Right hindlimb (tissue), 1 donor: ENCODE measurements at regions not wholly inside any gene's neighbourhood (a gene's known extent, or its start where the extent isn't known, plus 50 kb on each side); places are given as distances from the start of the nearest gene placed in this dataset.

Experiments
- DNase-seq: peaks from one replicate; pipeline ENCODE4 v3.0.0-alpha.2; 2018

DNA sequence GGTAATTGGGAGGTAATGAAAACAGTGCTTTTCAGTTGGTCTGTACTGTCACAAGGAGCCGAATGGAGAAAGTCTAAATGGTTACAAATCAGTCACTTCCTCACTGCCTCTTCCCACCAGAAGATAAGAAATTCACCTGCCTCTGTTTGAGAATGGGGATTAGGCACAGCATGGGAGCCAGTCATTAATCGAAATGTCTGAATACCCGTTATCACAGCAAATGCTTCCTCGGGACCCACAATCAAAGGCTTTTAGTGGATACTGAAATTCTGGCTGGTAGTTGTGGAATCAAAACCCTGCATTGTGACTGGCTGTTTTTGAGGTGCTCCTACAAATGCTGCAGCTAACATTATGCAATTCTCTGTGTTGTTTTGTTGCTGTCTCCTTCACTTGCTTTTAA lies 461.0 kb upstream of the MEX3C start:
- no peak for DNase-seq

DNA sequence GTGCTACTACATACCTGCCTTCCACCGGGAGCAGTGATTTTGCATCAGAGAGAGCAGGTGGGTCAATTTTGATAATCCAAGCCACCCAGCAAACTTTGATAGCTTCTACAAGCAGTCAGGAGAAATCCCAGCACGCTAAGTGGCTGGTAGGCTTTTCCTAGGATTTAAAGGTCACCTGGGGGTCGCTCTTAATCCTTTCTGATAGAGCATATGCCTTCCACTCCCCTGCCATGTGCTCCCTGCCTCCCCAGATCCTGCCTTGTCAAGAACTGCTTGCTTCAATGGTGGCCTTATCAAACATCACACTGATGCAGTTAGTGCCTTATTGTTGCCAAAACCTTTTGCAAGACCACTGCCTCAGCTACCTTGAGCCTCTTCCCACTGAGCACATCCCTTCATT lies 462.3 kb upstream of the MEX3C start:
- no peak for DNase-seq

DNA sequence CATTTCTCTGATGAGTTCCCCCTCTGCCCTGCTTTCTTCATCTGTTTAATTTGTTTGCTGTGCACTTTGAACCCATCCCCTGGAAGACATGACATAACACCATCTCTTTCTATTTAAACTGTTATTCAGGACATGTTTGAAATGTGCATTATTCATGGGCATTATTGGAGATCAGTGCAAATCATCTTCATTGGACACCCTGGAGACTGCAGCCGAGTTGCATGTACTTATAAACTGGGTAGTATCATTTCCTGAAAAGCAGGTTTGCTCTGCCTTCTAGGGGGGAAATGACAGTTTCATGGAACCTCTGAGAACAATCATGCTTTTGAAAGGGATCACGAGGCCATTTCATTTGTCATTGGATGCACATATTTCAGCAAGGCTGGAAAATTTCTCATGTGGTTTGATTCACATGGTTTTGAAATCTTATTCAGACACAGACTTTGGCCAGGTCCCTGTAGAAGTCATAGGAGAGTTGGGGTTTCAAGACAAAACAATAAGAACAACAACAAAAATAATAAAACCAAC lies 462.8 kb upstream of the MEX3C start:
- DNase-seq, result no peak

DNA sequence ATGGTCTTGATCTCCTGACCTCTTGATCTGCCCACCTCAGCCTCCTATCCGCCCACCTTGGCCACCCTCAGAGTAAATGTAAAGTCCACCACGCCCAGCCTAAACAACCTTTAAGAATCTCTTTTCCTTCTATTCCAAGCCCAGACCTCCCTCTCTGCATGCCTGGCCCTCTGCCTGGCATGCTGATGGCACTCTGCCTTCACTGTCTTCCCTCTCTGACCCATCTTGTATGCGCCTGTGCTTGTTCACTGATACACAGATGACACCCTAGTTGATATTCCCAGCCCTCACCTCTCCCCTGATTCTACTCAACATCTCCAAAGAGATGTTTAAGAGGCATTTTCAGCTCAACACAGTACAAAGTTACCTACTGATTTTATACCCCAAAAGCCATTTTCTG lies 466.8 kb upstream of the MEX3C start:
- DNase-seq, result no peak

DNA sequence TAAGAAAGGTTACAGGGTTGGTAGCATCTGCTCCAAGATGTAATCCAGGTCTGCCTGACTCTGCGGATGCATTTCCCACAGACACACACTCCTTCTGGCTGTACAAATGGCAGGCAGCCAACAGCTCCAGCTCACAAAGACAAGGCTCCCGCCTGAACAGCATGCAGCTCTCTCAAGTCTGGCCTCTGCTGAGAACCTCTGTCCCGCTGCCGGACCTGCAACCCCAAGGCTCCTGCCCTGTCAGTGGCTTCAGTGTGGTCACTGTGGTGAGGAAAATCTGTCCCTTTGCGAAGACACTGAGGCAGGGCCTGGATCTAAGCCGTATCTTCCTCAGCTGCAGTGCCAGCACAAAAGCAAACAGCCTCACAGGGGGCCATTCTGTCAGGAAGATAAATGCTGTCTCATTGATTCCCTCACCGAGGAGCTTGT lies 469.3 kb upstream of the MEX3C start:
- DNase-seq, result peak; percentile 67

DNA sequence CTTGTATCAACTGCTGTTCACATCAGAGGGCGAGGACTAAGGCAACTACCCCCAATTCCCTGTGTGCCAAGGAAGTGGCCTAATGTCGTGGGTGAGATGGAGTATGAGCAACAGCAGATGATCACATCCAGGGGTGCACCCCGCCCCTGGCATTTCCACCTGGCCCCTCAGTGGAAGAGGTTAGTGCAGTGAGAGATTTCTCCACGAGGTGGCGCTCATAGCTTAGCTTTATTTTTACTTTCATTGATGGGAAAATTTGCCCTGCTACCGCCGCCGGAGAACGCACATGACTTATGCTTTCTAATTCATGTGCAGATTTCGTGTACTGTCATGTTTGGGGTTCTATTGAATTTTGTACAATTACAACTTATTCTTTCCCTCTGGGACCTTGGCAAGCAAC lies 470.6 kb upstream of the MEX3C start:
- DNase-seq, result peak; percentile 62

DNA sequence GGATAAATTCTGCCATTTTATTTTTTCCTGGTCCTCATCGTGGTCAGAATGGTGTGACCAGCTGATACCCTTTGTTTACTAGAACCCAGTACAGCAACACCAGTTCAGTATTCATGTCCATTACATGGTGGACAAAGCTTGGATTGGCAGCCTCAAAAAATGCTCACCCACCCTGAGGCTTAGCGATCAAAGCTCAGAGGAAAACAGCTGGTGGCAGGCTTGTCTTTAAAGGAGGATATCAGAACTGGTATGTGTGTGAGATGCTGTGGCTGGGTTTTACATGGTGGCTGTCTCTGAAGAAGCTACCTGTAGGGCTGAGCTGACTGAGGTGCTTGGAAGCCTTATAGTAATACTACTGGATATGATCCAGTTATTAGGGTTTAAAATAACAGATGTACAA lies 471.1 kb upstream of the MEX3C start:
- DNase-seq, result no peak

DNA sequence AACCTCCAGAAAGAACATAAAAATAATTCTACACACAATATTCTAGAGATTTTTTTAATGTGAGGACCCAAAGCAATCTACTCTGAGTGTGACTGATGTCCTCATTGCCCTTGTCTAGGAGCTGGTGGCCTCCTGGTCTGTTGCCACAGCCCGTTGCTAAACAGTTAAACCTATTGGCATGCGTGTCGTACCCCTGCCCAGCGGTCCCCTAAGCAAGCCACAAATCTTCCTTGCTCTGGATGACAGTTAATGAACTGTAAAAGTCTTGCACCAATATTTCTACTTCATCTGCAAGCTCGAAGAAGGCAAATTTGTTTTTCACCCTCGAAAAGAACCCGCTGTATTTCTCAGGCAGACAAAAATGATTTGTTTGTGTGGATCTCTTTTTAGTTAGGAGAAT lies 489.1 kb upstream of the MEX3C start:
- no peak for DNase-seq

DNA sequence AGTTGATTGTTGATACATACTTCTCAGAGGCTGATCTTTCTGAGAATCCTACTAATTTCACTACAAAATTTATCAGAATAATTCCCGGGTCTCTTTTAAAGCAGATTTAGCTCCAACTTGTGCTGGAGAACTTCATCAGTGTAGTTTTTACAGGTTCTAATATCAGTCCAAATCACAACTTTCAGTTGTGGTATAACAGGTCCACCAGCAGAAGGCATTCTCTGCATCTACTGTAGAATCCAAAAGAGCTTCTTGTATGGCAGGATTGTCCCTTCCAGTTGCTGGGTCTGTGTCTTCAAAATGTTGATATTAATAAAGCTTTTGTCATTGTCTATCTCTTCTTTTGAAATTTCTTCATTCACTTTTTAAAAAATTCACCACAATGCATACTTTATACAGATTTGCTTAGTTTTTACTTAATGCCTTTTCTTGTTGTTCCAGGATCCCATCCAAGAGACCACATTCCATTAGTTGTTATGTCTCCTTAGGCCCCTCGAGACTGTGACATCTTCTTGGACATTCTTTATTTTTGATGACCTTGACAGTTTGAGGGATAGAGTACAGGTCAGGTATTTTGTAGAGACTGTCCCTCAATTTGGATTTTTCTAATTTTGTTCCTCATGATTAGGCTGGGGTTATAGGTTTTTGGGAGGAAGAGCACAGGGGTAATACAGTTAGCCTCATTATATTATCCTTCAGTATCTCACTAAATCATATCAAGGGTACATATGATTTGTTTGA lies 490.5 kb upstream of the MEX3C start:
- no peak for DNase-seq

DNA sequence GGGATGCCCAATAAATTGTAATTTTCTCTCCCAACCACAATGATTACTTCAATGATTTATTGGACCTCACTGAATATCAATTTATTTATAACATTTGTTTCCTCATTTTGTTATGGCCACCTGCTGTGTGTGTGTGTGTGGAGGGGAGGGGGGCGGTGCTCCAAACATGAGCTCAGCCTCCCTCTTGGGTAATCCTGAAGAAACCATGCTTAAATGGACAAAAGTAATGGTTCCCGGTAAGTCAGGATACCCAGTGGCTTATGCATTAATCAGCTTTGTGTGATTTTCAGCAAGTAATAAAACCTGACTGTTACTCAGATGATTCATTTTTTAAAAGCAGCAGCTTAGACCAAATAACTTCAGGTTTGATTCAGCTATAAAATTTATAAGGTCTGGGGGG lies 495.1 kb upstream of the MEX3C start:
- no peak for DNase-seq

DNA sequence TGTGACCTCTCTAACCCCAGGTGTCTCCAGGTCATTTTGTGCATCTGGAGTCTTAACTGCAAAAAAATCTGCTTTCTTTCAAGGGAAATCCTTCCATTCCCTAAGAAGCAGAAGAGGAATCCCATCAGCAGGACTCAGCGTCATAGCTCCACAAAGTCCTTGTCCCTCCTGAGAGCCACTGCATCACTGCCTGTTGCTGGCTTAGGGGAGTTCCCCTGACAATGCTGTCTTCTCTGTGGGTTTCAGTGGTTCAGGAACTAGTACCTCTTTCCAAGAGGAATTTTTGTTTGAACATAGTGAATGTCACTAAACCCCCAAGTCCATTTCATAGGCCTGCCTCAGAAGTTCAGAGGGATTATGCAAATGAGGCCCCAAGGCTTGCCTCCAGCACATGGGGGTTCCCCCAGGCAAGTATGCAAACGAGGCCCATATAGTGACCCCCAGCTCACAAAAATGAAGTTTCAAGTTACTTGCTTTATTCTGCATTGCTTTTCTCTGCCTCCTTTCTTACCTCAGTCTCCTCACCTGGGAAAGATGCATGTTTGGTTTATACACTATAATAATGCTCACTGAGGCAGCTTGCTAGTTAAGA lies 513.9 kb upstream of the MEX3C start:
- DNase-seq, result no peak

DNA sequence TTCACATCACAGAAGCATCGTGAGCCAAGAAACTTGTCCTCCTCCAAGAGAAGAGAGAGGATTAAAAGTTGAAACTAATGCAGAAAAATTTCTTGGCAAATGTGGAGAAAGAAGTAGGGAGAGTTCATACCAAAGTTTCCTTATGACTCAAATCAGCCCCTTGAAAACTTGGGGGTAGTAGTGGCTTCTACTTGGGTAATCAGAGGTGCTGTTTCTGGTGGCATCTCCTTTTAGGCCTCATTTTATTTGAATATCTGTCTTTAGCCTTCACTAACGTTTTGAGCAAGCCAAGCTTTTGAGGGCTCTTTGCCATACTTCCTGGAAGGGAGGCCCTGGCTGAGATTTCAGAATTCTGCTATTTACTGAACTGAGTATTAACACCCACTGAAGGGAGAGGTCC lies 515.3 kb upstream of the MEX3C start:
- no peak for DNase-seq

DNA sequence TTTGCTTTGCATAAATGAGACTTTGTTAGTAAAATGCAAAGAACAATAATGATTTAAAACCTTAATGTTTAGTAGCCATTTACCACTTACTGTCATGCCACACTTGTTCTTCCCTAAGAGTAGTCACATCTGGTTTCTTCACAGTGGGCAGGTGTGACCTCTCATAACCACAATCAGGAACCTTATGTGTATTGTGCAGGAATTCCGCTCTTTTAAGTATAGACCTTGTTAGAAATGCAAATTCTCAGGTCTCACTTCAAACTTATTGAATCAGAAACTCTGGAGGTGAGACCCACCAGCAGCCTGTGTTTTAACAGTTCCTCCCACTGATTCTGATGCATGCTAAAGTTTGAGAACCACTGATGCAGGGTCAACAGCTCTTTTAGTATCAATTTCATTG lies 518.8 kb upstream of the MEX3C start:
- DNase-seq, result no peak

DNA sequence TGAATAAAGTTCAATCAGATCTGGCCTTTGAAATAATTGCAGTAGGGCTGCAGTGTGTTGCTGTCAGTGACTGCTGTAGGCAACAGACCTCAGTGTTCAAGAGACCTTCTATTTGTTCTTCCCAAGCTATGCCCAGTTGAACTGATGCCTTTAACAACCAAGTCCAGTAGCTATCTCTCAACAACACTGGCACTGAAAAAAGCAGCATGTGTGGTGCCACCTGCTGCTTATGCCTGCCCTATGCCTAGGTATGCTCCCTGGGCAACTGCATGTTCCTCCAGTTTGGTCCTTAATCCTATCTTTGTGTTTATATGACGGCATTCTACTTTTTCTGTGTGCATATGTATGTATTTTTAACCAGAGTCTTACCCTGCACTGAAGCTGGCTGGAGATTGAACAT lies 523.9 kb upstream of the MEX3C start:
- DNase-seq, result no peak

DNA sequence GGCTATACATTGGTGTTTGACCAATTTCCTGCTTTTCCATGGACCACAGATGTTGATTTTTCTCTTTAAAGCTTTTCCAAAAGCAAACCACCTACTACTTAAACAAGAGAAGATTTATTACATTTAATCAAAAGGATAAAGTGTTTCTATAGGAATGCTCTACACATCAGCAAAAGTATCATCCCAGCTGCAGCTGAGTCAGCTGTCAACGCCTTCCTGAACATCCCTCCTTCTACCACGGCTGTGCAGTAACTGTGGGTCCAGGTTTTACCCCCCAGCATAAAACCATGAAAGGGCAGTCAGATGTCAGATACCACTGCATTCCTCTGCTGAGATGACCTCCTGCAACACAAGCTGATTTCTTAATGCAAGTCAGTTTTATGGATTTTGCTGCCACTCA lies 524.5 kb upstream of the MEX3C start:
- no peak for DNase-seq

DNA sequence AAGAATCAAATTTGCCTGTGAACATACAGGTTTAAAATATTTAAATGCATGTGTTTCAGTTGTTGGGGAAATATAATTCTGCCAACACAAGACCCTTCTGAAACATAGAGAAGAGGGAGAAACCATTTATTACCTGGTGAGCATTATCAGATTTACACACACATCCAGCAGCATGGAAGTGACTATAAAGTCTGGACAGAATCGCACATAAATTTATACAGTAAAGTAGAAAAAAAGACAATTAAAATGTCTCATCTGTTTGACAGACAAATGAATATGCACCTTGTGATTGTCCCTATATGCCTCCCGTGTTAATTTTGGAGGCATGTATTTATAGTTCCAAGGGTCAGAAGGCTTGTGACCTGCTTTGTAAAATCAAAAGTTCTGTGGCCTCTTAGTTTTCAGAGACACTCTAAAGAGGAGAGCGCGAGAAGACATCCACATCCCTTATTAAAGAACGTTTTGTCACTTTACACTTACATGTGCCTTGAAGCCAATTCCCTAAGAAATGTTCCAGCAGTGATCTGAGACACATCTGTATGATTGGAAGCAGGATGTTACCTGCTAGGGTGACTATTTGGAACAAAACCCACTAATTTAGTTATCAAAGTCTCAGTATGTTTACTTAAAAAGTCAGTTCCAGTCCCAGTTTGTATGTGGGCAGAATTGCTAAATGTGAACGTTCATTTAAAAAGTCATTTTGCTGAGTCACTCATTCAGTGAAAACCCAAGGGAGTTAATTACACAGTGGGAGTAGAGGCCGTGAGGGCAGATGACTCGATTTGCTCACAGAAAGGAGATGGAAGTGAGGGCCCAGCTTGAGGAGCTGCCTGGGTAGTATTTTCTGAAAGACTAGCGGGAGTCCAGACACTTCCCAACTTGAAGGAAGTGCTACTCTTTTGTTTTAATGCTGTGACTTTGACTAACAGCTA lies 527.6 kb upstream of the MEX3C start:
- DNase-seq, result no peak

DNA sequence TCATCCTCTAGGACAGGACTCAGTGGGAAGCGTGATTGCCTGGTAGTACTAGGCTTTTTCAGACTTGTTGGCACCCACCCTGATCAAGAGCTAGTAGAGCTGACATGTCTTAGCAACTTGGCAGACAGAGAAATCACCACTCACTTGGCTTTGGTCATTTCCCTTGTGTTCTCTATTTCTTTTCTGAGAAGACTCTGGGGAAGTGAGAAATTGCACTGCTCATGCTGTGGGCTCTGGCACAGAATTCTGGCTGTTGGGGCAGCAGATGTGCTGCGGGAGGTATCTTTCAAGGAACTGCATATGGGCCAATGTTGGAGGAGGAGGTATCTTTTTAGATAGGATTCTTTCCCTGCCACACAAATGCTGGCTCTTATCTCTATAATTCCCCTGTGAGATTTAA lies 529.1 kb upstream of the MEX3C start:
- DNase-seq, result no peak

DNA sequence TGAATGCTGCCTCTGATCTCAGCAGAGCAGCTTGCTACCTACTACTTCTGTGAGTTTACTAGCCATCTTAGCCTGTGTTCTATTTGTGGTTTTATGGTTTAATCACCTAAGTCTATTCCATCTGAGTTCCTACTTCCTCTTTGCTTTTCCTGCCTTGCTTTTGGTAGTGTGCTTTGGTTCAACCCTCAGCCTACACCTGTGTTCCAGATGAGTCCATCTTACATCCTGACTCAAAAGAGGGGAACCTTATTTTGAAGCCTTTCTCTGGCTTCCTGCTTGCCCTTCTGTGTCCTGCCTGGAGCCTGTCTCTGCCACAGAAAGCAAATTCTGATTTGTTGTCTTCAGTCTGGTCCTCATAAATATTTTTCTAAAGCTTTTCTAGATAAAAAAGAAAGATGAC lies 530.3 kb upstream of the MEX3C start:
- no peak for DNase-seq

DNA sequence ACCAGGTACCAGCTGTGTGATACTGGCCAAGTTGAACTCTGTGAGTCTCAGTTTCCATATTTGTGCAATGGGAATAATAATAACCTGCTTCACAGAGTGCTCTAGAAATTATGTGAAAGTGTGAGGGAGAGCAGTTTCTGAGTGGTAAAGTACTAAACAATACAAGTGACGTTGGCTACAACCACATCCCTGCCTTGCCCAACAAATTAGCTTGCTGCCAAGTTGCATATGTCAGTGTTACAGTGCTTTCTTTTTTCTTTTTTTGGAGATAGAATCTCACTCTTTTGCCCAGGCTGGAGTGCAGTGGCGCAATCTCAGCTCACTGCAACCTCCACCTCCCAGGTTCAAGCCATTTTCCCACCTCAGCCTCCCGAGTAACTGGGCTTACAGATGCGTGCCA lies 533.6 kb upstream of the MEX3C start:
- DNase-seq, result no peak

DNA sequence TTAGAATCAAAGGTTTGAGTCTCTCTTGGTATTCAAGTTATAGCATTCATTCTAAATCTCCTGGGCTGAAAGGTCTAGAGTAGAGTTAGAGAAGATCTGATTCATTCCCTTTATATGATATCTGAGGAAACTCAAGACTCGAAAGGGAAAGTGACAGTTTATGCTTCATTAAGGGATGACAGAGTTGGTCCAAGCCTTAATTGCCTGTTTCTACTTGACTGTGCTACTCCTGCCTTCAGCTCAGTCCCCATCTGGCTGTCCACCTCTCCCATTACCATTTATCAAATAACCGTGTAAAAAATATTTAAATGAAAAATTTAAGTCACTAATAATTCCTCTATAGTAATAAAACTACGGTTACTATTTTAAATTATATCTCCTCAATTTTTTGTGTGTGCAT lies 537.1 kb upstream of the MEX3C start:
- DNase-seq, result no peak

DNA sequence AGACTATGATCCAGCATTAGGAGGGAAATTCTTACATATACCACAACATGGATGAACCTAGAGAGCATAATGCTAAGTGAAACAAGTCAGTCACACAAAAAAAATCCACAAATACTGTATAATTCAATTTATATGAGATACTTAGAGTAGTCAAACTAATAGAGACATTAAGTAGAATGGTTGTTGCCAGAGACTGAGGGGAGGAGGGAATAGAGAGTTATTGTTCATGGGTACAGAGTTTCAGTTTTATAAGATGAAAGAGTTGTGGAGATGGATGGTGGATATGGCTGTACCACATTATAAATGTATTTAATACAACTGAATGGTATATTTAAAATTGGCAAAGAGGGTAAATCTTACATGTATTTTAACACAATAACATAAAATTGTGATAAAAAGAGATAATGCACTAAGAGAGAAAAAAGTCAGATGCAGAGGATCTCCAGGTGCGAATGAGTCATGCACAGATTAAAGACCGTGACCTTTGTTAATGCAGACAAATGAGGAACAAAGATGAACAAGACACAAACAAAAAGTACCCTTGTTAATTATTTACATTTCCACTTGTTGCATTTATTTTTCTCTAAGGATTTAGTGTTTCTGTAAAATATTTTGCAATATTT lies 541.7 kb upstream of the MEX3C start:
- DNase-seq, result no peak

DNA sequence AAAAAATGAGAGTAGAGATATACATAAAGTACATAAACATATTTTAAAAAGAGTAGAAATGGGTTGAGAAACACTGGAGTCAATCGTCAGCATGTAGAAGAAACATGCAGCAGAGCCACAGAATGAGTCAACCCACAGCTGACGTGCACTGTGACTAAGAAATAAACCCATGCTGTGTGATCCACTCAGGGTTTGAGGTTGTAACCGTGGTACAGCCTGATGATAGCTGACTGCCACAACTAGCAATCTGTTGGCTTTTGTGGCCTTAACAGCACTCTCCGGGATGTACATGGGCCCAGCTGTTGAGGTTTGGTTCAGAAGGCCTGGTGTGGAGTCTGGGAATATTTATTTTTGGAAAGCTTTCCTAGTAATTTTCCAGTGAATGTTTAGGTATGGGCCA lies 554.4 kb upstream of the MEX3C start:
- peak; percentile 38 for DNase-seq

DNA sequence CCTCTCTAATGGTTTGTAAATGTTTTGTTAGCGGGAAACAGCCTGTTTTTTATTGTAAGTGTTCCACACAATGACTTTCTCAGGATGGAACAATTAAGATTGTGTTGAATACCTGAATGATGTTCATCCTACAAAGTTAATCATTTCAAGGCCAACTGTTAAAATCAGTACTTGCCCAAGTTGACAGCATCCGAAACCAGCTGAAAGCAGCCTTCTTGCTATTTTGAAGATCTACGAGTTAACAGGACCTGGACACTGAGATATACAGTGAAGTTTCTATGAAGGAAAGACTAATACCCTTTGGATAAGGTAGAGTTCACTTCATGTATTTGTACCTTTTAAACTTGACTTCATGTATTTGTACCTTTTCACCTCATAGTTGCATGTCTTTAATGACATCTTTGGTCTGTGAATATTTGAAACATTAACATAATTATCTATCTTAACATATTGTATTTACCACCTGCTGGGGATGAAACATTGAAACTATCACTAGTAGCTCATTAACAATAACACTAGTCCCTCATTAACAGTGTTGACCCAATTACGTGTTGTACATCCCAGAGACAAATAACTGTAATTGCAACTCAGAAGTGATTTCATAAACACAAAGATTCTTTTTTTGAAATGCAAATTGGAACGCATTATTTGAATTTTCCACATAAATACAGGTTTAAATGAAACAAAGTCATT lies 556.0 kb upstream of the MEX3C start:
- DNase-seq, result no peak
